D721Med (cell line): ENCODE measurements at regions not wholly inside any gene's neighbourhood (a gene's known extent, or its start where the extent isn't known, plus 50 kb on each side); places are given as distances from the start of the nearest gene placed in this dataset.
"Not testable (repeated sequence)": the region's sequence is repeated elsewhere in the genome, so short reads cannot be mapped to it uniquely, and the experiment has no call there.

ENCODE experiments used
- DNase-seq: peaks from one replicate; pipeline ENCODE4 v3.0.0; 2011; ENCODE audit warnings: low spot score; ENCODE audit not compliant: insufficient read length
- FAIRE-seq: peaks from 2 replicates; lab custom pipeline; 2011; peaks lifted over from hg19 to GRCh38; lab: Jason Lieb, UNC
- CTCF ChIP-seq: IDR thresholded peaks from 2 replicates; pipeline ENCODE4 v1.5.1; 2012; ENCODE audit warnings: mild to moderate bottlenecking, control low read depth; ENCODE audit not compliant: insufficient read depth; ENCODE audit errors: missing control alignments

GRCh38 chr6:169094552-169094950 is 159.1 kb downstream of the THBS2 start:
- FAIRE-seq (no peak), DNase-seq (no peak)
- TF ChIP-seq CTCF = no peak

GRCh38 chr6:169093770-169094551 is 159.7 kb downstream of the THBS2 start:
- no peak for TF ChIP-seq CTCF
- DNase-seq (no peak), FAIRE-seq (no peak)

DNA sequence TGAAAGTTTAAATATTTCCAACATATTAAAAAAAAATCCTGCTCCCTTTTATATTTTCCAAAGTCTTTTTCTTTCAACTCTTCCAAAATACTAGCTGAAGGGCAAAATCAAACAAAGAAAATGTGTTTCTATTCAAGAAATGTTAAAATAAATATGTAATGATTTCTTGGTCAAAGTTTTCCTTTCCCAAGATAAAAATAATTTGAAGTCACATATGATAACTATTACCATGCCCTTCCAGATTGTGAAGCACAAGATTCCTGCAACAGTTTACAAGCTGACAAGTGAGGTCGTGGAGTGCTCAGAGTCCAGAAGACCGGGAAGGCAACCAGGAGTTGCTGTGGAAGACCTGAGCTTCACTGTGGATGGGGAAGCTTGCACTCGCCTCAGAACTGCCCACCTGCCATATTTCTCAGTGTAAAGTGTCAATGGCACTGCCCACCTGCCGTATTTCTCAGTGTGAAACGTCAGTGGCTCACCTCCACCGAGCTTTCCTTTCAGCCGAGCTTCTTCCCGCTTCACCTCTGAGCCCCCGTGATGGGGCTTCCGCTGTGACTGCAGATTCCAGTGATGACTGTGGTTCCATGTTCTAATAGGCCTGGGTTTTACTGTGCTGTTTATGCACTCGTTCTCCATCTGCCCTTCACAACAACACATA is 160.5 kb downstream of the THBS2 start:
- FAIRE-seq (no peak), DNase-seq (no peak)
- TF ChIP-seq CTCF = no peak

- FAIRE-seq = no peak
- no peak for DNase-seq
- TF ChIP-seq CTCF = no peak
Measured at GRCh38 chr6:169092375-169092774, 161.3 kb downstream of the THBS2 start.

DNA sequence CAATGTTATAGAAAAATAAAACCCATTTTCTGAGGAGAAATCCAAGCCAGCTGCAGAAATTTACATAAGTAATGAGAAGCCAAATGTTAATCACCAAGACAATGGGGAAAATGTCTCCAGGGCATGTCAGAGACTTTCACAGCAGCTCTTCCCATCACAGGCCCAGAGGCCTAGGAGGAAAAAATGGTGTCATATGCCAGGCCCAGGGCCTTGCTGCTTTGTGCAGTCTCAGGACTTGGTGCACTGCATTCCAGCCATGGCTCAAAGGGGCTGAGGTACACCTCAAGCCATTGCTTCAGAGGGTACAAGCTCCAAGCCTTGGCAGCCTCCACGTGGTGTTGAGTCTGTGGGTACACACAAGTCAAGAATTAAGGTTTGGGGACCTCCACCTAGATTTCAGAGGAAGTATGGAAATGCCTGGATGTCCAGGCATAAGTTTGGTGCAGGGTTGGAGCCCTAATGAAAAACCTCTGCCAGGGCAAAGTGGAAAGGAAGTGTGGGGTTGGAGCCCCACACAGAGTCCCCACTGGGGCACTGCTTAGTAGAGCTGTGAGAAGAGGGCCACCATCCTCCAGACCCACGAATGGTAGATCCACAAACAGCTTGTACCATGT is 163.0 kb downstream of the THBS2 start:
- FAIRE-seq, DNase-seq: not testable (repeated sequence)

DNA sequence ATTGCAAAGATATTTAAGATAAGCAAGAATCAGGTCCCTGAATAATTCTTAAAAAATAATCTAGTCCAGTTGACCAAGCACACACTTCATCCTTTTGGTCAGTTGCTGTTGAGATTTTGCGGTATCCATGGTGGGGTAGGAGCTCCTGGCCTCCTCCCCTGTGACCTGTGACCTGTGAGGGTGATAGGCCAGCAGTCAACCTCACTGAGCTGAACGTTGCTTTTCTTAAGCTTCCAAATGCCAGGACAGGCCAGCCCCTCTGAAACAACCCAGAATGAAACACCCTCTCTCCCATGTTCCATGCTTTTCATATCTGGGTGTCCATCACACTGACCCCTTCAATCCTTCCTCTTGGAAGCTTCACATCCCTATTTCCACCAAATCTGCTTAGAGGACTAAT is 164.9 kb downstream of the THBS2 start:
- DNase-seq (no peak), FAIRE-seq (no peak)
- TF ChIP-seq CTCF = no peak

GRCh38 chr6:169087443-169088041 is 166.1 kb downstream of the THBS2 start:
- FAIRE-seq (no peak), DNase-seq (no peak)
- TF ChIP-seq CTCF = no peak

DNA sequence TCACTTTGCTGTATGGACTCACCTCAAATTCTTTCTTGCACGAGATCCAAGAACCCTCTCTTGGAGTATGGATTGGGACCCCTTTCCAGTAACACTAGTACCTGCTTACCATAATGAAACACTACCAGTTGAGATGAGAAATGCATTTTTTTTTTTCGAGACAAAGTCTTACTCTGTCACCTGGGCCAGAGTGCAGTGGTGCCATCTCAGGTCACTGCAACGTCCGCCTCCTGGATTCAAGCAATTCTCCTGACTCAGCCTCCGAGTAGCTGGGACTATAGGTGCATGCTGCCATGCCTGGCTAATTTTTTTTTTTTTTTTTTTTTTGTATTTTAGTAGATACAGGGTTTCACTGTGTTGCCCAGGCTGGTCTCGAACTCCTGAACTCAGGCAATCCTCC is 167.0 kb downstream of the THBS2 start:
- FAIRE-seq, DNase-seq: not testable (repeated sequence)
